GM13977 (cell line): ENCODE measurements at regions not wholly inside any gene's neighbourhood (a gene's known extent, or its start where the extent isn't known, plus 50 kb on each side); places are given as distances from the start of the nearest gene placed in this dataset.

Experiments used
- DNase-seq: peaks from one replicate; pipeline ENCODE4 v3.0.0; 2012; ENCODE audit warnings: low spot score
- CTCF ChIP-seq: IDR thresholded peaks from 2 replicates; pipeline ENCODE4 v1.5.1; 2012; ENCODE audit warnings: mild to moderate bottlenecking, control low read depth; ENCODE audit not compliant: insufficient read depth; ENCODE audit errors: extremely low read depth, missing control alignments
- in situ Hi-C: fragments of 300-500 bp; cut with MboI; formaldehyde crosslinking; loops from one replicate; pipeline ENCODE4 v1.12.0; 2022; ENCODE audit warnings: low sequenced_read_pairs, low pct_unique_long_range_greater_than_20kb, mixed read lengths, inconsistent platforms; ENCODE audit not compliant: unreplicated experiment

DNA sequence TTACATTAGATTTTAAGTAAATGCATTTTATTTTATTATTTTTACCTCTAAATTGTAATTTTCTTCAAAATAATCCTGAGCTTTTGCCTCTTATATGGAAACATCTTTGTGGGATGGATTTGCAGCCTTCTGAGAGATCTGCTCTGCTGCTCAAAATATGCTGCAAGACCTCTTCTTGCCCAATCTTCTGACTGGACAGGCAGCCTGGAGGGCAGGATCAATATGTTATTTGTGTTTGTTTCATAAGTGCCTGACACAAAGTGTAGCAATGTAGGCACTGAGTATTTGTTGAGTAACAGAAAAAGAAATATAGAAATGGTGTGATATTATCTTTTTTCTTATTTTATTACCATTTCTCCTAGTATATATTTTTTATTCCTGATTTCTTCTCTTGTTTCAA is 1106.9 kb downstream of the TMTC2 start:
- DNase-seq = no peak
- TF ChIP-seq CTCF = no peak
- in situ Hi-C loops = no loop called here

- in situ Hi-C loops = no loop called here
- no peak for TF ChIP-seq CTCF
- no peak for DNase-seq
Measured at GRCh38 chr12:83784298-83784890, 1097.7 kb downstream of the TMTC2 start.

DNA sequence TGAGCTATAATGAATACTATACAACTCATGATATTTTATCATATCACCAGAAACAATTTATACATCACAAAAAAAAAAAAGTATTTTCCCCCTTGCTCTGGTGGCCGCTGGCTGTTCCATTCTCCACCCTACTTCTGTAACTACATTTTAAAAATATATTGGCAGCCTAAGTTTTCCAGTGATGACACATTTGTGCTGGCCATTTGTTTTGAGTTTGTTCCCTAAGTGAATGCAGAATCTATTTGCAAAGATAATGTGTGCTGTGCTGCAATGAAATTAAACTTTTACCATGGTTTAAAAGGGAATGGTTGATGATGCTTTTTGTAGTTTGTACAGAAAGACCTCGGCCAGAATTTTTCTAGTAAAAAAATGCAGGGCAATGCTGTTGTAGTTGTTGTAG is 1092.8 kb downstream of the TMTC2 start:
- no peak for DNase-seq
- TF ChIP-seq CTCF = no peak
- in situ Hi-C loops = no loop called here

DNA sequence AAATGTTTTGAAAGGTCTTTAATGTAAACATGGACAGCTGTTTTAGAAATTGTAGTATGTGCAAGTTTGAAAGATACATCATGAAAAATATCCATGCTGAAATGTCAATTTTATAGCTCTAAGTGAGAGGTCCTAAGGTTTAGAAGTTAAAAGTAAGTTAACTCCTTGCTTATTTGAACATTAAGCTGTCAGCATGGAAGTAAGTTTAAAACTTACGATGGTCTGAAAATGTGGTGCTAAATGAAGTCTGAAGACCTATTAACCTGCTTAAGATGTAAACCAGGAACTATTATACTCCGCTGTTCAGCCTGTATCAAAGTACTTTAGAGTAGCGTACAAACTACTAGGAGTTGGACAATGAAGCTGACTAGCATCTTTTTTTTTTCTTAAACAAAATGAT is 1082.4 kb downstream of the TMTC2 start:
- in situ Hi-C loops = no loop called here
- no peak for TF ChIP-seq CTCF
- no peak for DNase-seq

DNA sequence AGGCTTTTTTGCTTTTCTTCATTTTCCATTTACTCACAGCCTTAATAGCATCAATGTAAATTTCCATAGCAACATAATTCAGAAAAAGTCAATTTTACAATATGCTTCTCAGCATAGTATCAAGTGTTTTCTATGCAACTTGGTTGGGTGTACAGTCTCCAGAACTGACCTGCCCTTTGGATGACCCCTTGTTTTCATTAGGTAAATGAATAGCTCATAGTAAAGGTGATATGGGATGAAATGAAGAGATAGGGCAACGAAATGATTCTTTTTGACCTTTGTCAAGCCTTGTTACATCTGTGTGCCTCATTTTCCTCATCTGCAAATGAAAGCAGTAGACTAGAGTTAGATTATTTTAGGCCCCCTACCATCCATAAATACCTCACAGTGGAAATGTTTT is 1081.0 kb downstream of the TMTC2 start:
- in situ Hi-C loops = no loop called here
- no peak for TF ChIP-seq CTCF

GRCh38 chr12:83763425-83763824 is 1076.7 kb downstream of the TMTC2 start:
- in situ Hi-C loops = no loop called here
- no peak for TF ChIP-seq CTCF

More for the DNA sequence above, 1081.0 kb downstream of the TMTC2 start:
- DNase-seq = no peak

DNA sequence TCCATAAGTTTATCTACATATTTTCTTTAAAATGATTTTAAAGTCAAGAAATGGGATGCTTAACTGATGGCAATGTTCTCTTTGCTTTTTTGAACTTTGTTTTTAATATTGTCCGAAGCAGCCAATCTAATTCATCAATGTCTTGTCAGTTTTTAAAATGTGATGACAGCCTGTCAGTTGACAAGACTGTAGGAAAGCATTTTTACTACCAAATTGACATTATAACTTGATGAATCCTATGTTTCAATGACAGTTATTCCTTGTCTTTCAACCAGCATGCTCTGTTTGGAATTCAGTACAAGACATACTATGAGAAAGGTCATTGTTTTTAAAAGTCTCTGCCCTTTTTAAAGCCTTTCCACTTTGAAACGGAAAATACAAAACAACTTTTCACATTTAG is 1073.2 kb downstream of the TMTC2 start:
- TF ChIP-seq CTCF = no peak
- in situ Hi-C loops = no loop called here
- DNase-seq = no peak

More at GRCh38 chr12:83763425-83763824, 1076.7 kb downstream of the TMTC2 start:
- no peak for DNase-seq
